AML-193 (cell line): ENCODE measurements at regions not wholly inside any gene's neighbourhood (a gene's known extent, or its start where the extent isn't known, plus 50 kb on each side); places are given as distances from the start of the nearest gene placed in this dataset.
"Not testable (repeated sequence)": the region's sequence is repeated elsewhere in the genome, so short reads cannot be mapped to it uniquely, and the experiment has no call there.

Source experiments
- DNase-seq, 2 experiments: peaks; one replicate each; lab custom pipeline; 2025; lab: John Stamatoyannopoulos, UW

DNA sequence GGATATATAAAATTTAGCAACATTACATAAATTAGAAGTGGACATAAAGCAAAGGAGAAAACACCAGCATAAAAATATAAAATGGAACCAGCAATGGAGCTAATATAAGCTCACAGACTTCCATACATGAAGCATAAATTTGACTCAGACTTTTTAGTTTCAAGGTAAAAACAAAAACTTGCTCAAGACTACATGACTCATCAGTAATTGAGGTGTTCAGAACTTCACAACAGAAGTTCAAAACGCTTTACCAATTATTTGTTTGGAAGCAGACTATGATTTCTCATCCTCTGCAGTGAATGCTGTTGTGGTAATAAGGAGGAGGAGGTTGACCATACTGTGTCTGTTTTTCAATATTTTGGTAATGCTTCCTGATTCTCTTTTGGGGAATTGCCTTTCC lies 192.0 kb upstream of the MEIS1 start:
- DNase-seq, result not testable (repeated sequence)

DNA sequence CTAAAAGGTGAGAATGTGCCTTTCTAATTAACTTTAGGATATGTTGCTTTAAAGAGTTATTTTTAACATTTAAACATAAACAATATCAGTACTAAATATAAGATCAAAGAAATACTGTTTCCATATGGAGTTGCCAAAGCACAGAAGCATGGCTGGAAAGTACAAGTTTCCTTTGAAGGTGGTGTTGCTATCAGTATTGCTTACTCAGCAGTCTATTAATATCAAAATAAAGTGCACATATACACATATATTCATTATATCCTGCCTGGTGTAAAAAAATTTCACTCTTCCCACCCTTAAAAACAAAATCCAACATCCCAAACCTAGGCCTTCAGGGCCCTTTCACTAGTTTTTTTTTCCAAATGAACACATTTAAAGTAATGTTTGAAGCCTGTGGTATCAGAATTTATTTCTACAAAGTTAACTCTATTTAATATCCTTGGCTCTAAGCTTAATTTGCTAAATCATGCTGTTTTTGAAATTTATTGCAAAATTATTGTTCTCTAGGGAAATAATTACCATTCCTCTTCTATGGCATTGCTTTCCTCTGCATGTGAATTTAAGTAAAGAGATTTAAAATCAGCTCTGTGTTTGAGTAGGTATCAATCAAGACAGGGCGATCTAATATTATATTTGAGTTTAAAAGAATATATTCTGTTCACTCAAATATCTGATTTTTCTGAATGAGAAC lies 192.7 kb upstream of the MEIS1 start:
- DNase-seq, result no peak

DNA sequence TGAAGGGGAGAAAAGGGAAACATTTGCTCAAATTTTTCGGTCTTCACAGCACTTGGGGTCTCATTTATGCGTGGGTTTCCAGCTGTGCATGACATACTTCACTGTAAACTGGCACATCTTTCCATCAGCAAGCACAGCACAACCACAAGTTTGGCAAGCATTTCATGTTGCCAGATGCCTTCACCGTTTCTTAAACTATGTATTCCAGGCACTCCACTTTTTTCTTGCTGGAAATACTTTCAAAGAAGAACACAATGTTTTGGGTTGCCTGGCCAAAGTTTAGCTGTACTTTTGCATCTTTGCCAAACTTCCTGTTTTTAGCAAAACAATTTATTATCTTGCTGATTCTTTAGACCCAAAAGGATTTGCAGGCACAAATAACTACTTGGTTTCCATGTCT lies 194.6 kb upstream of the MEIS1 start:
- DNase-seq, result no peak

DNA sequence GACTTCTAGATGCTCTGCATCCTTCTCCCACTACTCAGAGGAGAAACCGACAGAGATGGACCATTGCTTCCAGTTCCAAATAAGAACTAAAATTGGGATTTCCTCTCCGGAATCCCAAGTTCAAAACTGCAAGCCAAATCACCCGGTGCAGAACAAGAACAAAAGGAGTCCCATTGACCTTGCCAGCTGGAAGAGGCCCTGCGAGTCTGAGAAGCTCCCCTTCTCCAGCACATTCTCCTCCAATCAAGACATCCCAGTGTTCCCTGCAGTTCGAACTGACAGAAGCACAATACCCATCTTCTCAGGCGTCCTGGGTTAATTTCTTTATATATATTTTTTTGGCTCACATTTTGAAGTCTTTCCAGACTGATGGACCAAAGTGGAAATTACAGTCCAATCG lies 195.3 kb upstream of the MEIS1 start:
- no peak for DNase-seq

DNA sequence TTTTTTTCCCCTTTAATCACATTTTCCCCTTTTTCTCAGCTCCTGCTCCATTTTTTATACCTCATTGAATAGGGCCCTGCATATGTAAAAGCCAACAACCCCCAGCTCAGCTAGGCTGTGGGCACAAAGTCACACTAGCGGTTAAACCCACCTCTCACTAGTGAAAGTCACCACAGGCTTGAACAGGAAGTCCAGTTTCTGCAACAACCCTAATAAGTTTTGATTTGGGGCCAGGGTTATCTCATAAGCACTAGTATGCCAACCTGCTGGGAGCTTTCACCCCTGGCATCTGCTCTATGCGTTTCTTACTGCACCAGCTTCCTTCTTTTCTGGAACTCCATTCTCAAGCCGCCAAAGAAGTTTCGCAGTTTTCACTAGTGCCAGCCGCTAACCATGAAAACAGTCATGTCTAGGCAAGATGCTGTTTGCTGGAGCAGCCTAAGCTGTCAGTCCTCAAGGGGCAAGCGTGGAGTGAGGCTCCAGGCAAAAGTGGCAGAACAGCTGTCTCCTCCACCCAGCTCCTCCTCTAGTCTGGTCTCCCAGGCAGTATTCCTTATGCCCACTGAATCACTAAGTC lies 197.0 kb upstream of the MEIS1 start:
- no peak for DNase-seq

DNA sequence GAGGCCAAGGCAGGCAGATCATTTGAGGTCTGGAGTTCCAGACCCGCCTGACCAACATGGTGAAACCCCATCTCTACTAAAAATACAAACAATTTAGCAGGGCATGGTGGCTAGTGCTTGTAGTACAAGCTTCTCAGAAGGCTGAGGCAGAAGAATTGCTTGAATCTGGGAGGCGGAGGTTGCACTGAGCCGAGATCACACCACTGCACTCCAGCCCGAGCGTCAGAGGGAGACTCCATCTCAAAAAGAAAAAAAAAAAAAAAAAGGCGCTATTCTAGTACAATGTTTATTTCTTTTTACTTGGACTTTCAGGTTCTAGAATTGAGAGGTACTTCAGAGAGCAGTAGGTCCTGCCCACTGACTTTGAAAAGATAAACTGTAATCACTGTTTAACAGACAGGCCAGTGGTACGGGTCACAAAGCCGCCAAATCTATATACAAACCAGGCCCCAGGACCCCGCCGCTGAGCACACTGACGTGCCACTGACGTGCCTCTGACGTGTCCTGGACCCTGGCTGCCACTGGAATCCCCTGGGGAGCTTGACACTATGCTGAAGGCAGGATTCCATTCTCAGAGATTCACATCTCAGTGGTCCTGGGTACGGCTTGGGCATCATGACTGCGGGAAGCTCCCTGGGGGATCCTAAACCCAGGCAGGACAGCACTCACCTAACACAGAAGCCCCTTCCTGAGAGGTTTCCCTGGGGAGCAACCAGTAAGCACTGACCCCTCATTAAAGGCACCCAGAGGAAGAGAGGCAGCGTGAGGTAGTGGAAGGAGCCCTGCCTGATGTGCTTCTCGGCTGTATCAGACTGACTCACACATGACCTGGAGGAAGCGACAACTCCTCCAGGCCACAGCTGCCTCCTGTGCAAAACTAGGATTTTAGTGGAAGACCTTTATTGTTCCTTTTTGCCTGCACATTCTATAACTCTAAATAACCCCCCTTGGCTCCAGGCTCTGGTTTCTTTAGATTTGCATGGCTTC lies 197.8 kb upstream of the MEIS1 start:
- no peak for DNase-seq

DNA sequence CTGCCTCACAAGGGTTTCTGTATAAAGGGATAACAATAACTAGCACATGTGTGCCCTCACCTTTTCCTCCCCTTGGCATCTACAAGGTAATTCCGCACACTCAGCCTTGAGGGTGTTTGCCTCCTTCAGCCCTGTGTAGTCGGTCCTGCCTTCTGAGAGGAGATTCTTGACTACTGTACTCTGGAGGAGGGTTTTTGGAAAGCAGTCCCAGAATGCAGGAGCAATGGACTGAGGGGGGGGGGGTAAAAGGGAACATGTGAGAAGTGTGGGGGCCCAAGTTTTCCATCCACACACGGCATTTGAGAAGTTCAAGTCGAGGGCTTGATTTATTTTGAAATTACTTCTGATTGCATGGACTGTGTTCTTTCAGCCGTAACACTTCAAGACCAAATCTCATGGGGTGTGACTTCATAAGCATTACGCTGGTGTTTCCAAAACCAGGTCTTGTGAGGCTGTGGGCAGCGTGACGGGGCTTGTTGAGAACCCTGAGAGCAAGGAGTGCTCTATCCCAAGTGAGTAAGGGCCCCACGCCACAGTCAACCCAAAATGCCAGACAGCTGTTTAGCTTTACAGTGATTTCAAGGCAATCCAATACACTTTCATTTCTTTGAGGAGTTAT lies 198.7 kb upstream of the MEIS1 start:
- DNase-seq, result no peak

DNA sequence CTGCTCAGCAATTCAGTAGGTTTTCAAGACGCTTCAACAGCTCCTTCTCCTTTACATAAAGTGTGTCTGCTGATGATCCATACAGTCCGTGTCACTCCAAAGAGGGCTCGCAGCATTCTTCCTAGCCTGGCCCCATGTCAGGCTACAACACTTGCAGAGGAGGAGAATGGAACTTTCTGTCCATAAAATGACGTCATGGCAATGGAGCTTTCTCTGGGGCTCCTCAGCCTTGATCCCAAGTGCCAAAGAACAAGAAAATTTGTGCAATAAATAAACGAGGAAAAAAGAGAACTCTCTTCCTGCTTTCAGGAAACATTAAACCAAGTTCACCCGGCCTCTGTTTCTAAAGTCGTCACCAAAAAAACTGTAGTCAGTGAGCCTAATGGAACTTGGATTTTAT lies 199.5 kb upstream of the MEIS1 start:
- no peak for DNase-seq

DNA sequence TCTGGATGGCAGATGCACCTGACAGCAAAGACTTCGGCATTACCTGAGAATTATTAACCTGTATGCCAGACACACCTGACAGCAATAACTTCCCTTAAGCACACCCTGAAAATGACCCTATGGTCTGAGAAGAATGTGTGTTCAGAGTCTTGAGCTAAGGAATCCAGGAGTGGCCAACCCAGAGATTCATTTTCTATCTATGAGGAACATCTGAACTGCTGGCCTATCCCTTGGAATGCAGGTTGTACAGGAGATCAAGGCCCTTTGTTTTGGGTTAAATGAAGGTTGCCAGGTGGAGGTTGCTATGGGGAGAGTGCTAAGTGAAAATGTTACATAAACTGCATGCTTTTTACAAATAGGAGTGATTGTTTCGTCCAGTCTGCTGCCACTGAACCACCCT lies 200.9 kb upstream of the MEIS1 start:
- DNase-seq, result no peak

DNA sequence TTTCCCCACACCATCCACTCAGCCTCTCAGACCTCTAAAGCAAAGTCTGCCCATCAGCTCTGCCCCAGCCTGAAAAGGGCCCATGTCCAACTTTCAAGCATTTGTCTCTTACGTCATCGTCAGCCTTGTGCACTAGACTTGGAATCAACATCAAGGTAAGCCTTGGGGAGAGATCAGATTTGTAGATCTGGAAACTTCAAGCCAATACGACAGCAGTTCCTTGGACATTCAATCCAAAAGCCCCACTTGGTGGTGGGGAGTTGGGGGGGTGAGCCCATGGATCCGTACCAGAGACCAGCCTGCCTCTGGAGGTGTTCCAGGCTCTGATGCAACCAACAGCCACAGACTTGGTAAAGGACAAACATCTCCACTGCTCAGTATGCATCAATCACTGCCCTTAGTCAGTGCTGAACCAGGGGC lies 206.8 kb upstream of the MEIS1 start:
- DNase-seq, result no peak

DNA sequence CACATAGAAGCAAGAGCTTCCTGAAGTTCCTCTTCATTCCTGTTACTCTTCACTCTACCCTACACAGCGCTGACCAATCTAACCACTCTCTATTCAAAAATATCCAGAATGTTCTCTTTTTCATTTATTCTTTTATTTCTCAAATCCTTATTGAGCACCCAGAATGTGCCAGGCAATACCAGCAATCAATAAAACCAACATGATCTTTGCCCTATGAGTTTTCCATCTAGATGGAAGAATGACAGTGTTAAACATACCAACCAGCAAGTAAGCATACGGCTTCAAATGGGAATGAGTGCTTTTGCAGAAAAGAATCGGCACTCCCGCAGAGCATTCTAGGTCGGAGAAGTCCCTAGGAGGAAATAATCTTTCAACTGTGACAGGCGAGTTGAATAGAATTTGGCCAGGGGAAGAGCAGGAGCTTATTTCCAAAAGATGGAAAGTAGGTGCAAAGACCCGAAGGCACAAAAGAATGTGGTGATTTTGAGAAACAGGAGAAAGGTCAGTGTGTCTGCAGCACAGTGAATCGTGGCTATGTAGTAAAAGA lies 217.8 kb upstream of the MEIS1 start:
- no peak for DNase-seq

DNA sequence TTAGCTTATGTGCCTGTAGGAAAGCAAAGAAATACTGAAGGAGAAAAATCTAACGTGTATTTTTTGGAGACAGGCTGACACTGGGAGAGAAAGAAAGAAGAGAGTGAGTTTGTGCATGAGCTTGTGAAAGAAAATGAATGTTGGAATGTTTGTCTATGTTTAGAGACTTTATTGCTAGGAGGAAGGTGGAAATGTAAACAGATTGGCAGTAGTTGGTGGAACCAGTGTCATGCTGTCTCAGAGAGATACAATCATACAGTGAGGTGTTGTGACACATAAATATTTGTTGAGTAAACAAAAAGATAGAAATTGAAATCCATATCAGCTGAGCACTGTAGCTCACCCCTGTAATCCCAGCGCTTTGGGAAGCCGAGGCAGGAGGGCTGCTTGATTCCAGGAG lies 222.2 kb upstream of the MEIS1 start:
- DNase-seq, result no peak

DNA sequence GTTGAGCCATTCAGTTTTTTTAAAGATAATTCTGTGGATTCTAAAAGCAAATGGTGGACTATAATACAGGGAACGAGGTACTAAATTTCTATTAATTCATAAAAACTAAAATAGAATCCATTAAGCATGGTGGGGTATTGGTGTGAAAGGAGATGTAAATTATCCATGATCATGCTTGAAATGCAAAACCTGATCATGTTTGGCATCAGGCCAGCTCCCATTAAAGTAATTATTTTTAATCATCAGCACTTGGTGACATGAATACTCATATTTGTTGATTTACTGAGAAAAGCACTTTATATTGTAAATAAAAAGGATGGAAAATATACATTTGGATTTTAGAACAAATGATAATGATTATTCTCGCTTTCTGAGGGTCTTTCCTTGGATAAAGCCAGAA lies 232.3 kb upstream of the MEIS1 start:
- DNase-seq, result no peak

DNA sequence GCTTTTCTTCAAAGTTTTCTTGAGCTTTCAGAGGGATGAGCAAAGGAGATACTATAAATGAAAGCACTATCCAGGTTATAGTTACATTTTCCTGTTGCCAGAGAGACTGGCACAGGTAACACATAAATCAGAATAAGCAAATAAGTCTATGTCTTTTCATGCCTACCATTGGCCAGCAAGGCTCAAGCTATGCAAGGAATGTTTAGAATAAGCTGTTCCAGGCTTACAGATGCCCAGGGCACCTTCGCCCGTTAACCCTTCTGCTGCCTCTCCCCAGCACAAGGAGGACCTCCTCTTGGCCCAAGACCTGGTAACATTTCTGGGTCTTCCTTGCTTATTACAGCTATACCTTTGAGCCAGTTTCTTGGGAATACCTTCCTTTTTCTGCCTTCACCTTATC lies 233.7 kb upstream of the MEIS1 start:
- no peak for DNase-seq

DNA sequence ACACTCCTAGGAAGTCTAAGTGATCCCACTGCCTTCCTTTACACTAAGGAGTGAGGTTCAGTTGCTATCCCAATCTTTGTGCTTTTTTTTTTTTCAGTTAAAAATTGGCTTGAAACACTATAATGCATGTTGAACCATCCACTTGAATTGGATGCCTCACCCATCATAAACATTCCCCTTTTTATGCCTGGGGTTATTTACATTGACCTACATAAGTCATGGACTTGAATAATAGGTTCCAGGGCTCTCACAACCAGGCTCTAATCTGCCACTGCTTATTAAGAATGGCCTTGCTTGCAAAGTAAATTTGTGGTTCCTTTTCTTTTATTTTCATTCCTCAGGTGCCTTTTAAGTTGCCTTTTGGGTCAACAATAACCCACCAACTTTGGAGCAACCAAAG lies 236.1 kb upstream of the MEIS1 start:
- DNase-seq, result no peak

DNA sequence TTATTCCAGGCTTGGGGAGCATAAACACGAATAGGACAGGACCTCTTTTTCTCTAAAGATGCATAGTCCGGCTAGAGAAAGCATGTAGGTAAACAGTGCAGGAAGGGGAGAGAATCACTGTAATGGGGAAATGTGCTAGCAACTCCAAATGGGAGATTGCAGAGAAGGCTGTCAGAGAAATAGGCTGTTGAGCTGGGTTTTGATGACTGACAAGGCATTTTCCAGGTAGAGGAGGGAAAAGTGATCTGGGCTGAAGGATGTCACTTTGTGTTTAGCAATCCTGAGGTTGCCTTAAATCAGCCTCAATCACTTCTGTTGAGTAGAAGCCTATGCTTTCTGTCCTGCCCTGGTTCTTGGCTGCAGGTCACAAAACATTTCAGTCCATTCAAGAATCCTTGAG lies 242.0 kb upstream of the MEIS1 start:
- DNase-seq, result no peak

DNA sequence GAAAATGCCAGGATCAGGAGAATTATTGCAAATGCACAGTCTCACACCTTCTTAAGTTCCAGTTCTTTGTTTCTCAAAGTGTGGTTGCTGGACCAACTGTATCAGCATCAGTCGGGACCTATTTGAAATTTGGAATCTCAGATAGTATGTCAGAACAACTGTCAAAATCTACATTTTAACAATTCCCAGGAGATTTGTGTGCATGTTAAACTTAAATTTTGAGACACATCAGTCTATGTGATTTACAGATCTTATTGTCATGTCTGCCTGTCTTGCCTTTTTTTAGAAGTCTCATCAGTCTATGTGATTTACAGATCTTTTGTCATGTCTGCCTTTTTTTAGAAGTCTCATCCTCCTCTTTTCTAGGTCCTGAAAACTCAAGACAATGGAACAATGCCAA lies 243.6 kb upstream of the MEIS1 start:
- no peak for DNase-seq

DNA sequence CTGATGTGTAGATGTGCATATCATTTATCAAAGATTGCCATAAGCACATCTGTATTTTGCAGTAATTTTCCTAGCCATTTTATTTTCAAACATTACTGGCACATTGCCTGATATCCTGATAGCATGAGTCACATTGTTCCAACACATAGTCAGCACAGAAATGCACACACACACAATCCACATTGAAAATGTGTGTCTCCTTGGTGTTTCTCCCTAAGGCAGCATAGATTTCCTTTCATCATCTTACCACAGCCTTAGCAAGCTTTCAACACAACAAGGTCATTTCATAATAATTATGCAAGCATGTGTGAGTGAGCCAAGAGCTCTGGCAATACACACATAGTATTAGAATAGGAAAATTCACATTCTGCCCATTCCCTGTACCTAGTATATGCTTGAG lies 245.4 kb upstream of the MEIS1 start:
- DNase-seq, result peak; percentile 26 to 50

DNA sequence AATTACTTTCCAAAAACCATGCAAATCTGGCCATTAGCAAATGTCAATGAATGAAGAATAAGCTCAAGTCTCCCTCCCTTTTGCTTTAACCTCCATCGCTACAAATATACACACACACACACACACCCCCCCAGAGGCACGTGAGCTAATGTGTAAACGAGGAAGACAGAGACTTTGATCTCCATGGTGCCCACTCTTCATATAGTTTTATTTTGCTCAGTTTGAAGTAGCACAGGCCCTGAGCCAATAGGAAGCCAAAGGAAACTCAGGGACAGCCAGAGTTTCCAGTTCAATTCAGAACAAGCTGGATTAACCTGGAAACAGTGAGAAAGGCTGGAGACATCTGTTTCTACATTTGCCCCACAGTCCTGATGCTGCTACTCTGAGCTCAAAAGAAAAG lies 248.4 kb upstream of the MEIS1 start:
- DNase-seq, result no peak

DNA sequence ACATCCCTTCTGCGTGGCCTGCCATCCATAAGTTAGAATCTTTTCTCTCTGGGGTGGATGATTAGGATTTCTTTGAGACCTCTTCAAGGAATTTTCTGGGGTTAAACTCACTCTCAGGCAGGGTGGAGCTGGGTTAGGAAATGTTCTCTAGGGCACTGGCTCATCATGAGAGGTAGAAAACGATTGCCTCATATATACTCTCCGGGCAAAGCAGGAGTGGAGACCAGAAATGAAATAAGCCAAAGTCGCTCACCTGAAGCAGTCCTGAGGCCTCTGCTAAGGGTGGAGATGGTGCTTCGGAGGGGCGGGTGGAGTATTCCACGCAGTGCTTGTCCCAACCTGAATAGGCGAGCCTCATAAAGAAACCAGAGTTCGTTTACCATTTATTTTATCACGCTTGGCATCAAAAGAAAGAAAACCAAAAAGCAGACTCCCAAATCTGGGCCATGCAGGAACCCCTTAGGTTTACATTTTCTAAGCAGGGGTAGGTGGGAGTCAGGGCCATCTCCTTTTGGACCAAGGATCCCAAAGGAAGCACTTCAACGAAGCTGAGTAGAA lies 249.3 kb upstream of the MEIS1 start:
- no peak for DNase-seq

DNA sequence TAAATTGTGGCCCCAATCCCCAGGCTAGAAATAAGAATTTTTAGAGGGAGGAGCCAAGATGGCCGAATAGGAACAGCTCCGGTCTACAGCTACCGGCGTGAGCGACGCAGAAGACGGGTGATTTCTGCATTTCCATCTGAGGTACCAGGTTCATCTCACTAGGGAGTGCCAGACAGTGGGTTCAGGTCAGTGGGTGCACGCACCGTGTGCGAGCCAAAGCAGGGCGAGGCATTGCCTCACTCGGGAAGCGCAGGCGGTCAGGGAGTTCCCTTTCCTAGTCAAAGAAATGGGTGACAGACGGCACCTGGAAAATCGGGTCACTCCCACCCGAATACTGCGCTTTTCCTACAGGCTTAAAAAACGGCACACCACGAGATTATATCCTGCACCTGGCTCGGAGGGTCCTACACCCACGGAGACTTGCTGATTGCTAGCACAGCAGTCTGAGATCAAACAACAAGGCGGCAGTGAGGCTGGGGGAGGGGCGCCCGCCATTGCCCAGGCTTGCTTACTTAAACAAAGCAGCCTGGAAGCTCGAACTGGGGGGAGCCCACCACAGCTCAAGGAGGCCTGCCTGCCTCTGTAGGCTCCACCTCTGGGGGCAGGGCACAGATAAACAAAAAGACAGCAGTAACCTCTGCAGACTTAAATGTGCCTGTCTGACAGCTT lies 257.7 kb upstream of the MEIS1 start:
- DNase-seq, result not testable (repeated sequence)
